Neural crest cell (in vitro differentiated cells): ENCODE measurements at regions not wholly inside any gene's neighbourhood (a gene's known extent, or its start where the extent isn't known, plus 50 kb on each side); places are given as distances from the start of the nearest gene placed in this dataset.

Source experiments
- DNase-seq: peaks from one replicate; pipeline ENCODE4 v3.0.0; 2021; ENCODE audit warnings: low read depth, mixed read lengths, low spot score
- H3K27ac Mint-ChIP-seq: one replicate; pipeline ENCODE4 v1.8.0; 2021; ENCODE audit warnings: mild to moderate bottlenecking, mixed read lengths; ENCODE audit not compliant: unreplicated experiment
- H3K27me3 Mint-ChIP-seq: 2 replicates; pipeline ENCODE4 v1.8.0; 2021; ENCODE audit warnings: low read depth, mild to moderate bottlenecking, mixed read lengths
- H3K36me3 Mint-ChIP-seq: 2 replicates; pipeline ENCODE4 v1.8.0; 2021; ENCODE audit warnings: low read depth, mild to moderate bottlenecking, mixed read lengths
- H3K4me1 Mint-ChIP-seq: 2 replicates; pipeline ENCODE4 v1.8.0; 2021; ENCODE audit warnings: mixed read lengths
- H3K4me3 Mint-ChIP-seq: one replicate; pipeline ENCODE4 v1.8.0; 2021; ENCODE audit warnings: mild to moderate bottlenecking, mixed read lengths
- H3K9me3 Mint-ChIP-seq: 2 replicates; pipeline ENCODE4 v1.8.0; 2021; ENCODE audit warnings: mixed read lengths
- TF ChIP-seq, protein P1 (sequence below): fragments of 200-600 bp; sonication (generic); conservative IDR thresholded peaks from 2 replicates; pipeline ENCODE4 v1.5.0; 2021; ENCODE audit warnings: antibody characterized with exemption, mild to moderate bottlenecking

DNA sequence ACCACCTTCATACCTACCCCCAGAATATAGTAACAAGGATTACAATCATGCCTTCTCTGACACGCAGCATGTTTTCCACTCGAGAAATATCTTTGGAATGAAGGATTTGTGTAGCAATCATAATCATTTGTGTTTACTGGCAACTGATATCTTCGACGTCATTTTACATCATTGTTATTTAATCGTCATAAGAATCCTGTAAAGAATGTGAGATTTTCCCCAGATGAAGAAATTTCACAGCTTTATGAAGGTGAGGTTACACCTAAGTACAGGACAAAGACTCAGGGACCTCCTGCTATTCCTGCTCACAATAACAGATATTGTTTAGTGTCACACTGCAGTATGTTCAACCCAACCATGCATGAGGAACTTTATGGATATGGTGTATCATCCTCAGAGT is 198.2 kb upstream of the LDB2 start:
- H3K27me3 Mint-ChIP-seq = peaks cover 5% of the 10 kb centered on the region
- TF ChIP-seq, protein P1, sequence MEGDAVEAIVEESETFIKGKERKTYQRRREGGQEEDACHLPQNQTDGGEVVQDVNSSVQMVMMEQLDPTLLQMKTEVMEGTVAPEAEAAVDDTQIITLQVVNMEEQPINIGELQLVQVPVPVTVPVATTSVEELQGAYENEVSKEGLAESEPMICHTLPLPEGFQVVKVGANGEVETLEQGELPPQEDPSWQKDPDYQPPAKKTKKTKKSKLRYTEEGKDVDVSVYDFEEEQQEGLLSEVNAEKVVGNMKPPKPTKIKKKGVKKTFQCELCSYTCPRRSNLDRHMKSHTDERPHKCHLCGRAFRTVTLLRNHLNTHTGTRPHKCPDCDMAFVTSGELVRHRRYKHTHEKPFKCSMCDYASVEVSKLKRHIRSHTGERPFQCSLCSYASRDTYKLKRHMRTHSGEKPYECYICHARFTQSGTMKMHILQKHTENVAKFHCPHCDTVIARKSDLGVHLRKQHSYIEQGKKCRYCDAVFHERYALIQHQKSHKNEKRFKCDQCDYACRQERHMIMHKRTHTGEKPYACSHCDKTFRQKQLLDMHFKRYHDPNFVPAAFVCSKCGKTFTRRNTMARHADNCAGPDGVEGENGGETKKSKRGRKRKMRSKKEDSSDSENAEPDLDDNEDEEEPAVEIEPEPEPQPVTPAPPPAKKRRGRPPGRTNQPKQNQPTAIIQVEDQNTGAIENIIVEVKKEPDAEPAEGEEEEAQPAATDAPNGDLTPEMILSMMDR = no peak
- no peaks in the 10 kb centered on the region for H3K36me3 Mint-ChIP-seq
- H3K9me3 Mint-ChIP-seq = no peaks in the 10 kb centered on the region
- H3K4me1 Mint-ChIP-seq = peaks cover 11% of the 10 kb centered on the region
- no peak overlapping the region for H3K27ac Mint-ChIP-seq
- no peak for DNase-seq
- H3K4me3 Mint-ChIP-seq = no peak overlapping the region

- H3K4me3 Mint-ChIP-seq = no peak overlapping the region
- peaks cover 5% of the 10 kb centered on the region for H3K27me3 Mint-ChIP-seq
- H3K36me3 Mint-ChIP-seq = no peaks in the 10 kb centered on the region
Measured at GRCh38 chr4:17095771-17096170, 197.3 kb upstream of the LDB2 start.

DNA sequence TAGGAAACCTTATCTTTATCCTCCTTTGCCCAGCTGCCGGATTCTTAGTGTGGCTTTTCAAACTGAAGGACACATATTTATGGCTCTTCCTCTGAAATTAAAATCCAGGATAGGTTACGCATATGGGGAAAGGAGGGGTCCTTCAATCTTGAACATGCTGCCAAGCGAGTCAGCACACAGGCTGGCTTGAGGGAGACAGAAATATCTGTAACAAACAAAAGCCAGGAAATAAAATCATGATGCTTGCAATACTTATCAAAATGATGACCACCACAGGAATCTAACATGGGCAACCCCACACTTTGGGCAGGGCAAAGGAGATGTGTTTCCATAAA is 196.4 kb upstream of the LDB2 start:
- TF ChIP-seq, protein P1 = no peak
- Mint-ChIP-seq H3K4me3 (no peak overlapping the region), H3K27ac (no peak overlapping the region), H3K36me3 (no peaks in the 10 kb centered on the region), H3K27me3 (peaks cover 5% of the 10 kb centered on the region), H3K9me3 (no peaks in the 10 kb centered on the region), H3K4me1 (peaks cover 11% of the 10 kb centered on the region)
- no peak for DNase-seq

More at GRCh38 chr4:17095771-17096170, 197.3 kb upstream of the LDB2 start:
- no peaks in the 10 kb centered on the region for H3K9me3 Mint-ChIP-seq
- no peak overlapping the region for H3K27ac Mint-ChIP-seq
- peaks cover 11% of the 10 kb centered on the region for H3K4me1 Mint-ChIP-seq
- DNase-seq = no peak
- TF ChIP-seq, protein P1 = no peak

DNA sequence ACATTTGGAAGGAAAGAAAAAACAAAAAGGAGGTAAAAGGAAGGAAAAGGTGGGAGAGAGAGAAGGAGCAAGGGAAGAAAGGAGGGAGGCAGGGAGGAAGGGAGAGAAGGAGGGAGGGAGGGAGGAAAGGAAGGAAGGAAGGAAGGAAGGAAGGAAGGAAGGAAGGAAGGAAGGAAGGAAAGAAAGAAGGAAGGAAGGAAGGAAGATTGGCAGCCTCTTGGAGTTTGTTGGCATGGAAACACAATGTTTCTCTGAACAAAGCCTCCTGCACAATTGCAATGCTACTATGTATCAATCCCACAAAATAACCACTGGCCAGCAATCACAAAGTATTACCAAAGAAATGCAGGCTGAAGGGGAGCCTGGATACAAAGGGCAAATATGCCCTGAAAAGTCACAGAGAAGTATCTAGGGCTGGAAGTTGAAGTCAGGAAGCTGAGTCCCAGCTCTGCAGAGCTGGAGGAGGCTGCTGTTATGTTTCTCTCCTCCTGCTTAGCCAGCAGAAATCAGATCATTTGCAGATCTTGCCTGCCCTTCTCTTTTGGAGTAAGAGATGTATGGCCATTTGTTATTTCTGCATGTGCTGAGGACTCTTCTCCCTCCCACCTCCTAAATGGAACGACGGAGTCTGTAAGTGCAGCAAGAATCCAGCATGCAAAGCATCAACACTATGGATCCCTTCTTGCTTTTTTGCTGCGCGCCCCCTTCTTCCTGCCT is 195.9 kb upstream of the LDB2 start:
- Mint-ChIP-seq H3K27me3 (peaks cover 5% of the 10 kb centered on the region), H3K27ac (no peak overlapping the region), H3K4me3 (no peak overlapping the region), H3K36me3 (no peaks in the 10 kb centered on the region), H3K9me3 (no peaks in the 10 kb centered on the region), H3K4me1 (peaks cover 11% of the 10 kb centered on the region)
- TF ChIP-seq, protein P1 = no peak
- DNase-seq = no peak

DNA sequence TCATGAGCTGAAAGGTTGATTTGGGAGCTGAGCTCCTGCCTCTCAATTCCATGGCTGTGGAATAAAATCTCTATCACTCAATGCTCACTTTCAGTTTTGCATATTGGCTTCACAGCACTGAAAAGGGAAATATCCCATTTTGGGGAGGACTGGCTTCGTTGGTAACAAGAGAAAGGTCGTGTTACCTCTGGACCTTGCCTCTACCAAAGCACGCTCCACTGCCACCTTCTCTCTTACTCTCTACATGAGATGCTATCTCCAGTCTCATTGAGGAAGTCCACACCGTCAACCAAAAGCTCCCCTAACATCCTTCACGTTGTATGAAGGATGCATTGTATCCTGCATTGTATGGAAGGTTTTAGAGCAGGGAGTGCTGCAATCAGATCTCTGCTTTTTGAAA is 195.0 kb upstream of the LDB2 start:
- H3K36me3 Mint-ChIP-seq = no peaks in the 10 kb centered on the region

More for the DNA sequence above, 195.0 kb upstream of the LDB2 start:
- Mint-ChIP-seq H3K27me3 (peaks cover 5% of the 10 kb centered on the region), H3K4me1 (peaks cover 11% of the 10 kb centered on the region), H3K9me3 (no peaks in the 10 kb centered on the region), H3K4me3 (no peak overlapping the region), H3K27ac (no peak overlapping the region)
- DNase-seq = no peak
- TF ChIP-seq, protein P1 = no peak
